NCI-H510A treated with DMSO at 0.1 percent for 48 hours (cell line): ENCODE measurements at regions not wholly inside any gene's neighbourhood (a gene's known extent, or its start where the extent isn't known, plus 50 kb on each side); places are given as distances from the start of the nearest gene placed in this dataset.

Source experiments
- DNase-seq: peaks from one replicate; lab custom pipeline; 2025; lab: John Stamatoyannopoulos, UW

DNA sequence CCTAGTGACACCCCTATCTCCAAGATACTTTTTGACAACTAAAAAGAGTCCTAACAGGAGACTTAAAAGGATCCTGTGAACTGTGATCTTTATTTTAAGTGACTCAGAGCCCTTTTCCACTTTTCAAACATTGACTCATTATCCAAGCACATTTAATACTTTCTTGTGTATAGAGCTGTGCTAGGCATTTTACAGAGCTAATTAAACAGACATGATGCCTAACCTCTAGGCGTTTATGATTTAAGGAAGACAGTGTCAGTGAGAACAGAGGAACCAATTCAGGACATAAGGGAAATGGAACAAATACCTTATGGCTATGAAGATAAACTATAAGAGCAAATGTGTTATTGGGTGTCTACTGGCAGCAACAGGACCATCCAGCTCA, 282.6 kb downstream of the TPBG start:
- no peak for DNase-seq

DNA sequence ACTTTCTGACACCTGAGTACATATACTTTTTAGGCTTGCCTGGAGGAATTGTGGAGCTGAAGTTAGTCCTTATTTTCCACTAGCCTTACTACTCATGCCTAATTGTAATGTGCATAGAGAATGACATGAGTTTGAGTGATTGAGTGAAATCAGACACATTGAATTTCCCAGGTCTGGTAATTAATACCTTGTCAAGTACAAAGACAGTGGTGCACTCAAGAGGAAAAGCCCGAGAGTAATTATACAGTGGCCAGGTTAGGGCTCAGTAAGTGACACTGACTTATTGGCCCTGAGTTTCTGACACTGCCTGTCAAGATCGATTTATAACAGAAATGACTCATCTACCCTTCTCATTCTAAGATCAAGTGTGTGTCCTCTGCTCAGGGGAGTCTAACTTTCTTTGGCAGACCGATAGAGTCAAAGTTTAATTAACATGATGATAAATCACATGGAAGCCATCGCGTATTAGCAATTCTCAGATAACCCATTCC, 288.3 kb downstream of the TPBG start:
- DNase-seq: no peak

DNA sequence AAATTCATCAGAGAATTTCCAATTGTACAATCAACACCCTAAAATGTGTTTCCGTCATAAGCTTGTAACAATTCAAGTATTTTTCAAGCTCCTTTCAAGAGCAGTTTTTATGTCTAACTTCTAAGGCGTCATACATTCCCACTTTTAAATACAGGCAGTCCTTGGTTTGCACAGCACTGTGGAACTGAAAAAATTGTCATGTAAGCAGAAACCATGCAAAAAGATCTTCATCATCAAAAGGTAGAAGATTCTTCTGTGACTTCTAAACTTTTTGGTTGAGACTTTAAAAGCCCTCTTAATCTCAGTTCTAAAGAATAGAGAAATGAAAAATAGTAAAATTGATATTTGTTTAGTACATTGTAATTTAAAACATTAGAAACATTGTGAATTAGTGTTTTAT, 315.6 kb downstream of the TPBG start:
- DNase-seq: no peak

DNA sequence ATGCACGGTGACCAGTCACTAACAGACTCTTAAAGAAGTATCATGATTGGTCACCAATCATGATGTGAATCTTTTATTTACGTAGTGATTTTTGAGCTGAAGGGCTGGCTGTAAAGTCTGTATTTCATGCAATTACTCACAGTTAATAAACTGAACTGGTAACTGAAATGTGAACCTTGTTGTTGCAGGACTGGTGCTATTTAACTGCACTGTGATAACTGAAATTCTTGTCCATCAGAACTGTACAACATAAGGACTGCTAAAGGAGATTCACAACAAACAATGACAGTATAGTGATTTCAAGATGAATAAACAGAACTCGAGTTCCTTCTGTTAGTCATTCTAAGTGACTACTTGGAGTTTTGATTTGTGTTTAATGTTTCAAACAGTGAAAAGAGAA, 316.6 kb downstream of the TPBG start:
- no peak for DNase-seq

DNA sequence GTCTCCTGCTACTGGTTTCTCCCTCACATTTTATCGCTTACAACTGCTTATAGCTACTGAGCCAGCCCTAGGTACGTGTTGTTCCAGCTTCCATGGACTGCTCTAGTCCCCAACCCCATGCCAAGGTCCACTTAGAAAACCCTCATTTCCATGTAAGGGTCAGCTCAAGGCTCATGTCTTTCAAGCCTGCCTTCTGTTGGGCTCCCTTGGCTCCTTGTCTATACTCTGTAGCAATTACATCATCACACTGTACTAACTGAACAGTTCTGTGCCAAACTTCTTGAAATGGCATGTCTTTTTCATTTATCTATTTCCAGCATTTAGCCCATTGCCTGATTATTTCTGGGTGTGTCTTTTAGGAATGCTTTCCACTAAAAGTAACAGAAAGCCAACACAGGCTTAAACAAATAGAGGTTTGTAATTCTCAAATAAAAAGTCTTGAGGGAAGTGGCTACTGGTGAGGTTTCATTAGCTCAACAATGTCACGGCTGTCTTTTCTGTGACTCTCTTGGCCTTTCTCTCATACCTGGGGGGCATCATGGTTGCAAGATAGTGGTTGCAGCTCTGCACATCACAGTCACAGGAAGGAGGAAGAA, 317.6 kb downstream of the TPBG start:
- DNase-seq: no peak

DNA sequence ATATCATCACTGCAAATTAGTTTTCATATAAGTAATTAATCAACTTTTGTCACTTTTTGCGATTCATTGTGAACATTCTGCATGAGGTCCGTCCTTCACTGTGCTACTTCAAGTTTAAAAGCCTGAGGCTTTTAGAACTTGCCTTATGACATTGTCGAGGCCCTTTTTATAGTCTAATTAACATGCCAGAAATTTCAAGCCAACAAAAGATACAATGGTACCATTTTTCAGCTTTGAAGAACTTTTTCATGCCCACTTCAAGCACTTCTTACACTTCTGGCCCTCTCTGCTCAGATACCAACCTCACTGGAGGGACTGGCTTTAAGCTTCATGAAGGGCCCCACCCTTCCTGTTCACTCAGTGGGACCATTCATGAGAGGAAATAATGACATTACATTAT, 323.1 kb downstream of the TPBG start:
- no peak for DNase-seq

DNA sequence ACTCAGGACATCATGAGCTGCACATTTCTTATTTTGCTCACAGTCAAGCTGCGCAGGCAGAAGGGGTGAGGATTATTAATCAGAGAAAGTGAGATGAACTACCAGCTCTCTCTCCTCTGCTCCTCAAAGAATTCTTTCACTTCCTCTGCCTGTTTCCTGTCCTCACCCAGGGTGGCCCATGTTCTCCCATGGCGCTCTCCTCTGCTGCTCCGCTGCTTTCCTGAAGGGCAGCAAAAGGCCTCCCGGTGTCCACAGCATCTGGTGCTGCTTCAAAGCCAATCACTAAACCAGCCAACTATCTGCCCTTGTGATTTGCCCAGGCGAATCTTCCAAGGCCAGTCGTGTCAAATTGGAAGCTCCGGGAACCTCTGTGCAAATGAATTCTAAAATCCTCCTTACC, 324.2 kb downstream of the TPBG start:
- no peak for DNase-seq

DNA sequence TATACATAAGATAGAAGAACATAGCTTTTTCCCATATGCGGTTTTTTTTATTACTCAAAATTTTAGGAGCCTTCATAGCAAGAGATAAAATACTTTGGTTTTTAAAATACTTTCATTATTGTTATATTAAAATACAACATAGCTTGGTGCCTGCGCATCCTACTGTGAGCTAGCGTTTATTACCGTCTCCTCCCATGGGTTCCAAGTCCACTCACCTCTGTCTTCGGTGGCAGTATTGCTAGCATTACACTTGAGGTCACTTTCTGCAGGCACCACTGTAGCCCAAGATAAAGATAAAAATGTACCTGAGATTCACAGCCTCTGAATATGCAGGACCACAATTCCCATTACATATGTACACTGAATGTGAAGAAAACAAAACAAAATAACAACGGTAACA, 326.7 kb downstream of the TPBG start:
- DNase-seq: no peak

DNA sequence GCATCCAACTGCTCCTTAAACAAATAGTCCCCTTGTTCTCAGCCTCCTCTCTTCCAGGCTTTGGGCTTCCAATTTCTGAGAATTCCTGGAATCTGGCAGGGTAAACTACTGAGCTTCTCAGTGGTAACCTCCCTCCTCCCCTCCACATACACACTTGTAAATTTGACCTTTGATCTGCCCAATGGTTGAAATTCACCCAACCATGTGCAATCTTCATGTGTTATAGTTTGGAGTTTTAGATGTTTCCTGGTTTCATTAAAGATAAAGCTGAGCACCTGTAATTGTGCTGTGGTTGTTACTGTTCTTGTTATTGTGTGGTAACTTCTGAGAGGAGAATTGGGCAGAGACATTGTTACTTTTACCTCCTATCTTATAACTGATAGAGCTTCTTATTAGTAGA, 328.4 kb downstream of the TPBG start:
- DNase-seq: no peak

DNA sequence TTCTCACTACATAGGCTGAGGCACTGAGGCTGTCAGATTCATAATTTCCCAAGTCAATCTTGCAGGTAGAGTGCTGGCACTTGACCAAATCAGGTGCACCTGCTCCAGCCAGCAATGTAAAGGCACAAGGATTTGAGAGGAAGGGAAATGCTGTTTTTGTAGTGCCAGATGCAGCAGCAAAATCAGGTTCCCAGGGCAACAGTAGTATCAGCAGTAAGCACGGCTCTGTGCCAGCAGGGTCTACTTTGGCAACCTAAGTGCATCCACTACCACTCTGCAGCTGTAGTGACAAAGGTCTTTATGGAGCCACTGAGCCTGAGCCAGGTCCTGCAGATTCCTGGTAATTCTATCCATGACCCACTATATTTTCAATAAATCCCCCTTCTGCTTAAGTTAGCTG, 329.5 kb downstream of the TPBG start:
- DNase-seq: peak; percentile 66

DNA sequence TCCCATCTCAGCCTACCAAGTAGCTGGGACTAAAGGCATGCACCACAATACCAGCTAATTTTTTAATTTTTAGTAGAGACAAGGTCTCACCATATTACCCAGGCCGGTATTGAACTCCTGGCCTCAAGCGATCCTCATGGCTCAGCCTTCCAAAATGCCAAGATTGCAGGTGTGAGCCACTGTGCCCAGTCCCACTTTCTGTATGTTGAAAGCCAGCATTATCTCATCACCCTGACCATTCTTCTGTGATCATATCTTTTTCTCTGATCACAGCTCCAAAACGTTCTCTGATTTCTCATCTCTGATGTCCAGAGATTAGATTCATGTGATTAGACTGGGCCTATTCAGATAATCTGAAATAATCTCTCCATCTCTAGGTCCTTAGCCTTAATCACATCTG, 337.7 kb downstream of the TPBG start:
- DNase-seq: no peak

DNA sequence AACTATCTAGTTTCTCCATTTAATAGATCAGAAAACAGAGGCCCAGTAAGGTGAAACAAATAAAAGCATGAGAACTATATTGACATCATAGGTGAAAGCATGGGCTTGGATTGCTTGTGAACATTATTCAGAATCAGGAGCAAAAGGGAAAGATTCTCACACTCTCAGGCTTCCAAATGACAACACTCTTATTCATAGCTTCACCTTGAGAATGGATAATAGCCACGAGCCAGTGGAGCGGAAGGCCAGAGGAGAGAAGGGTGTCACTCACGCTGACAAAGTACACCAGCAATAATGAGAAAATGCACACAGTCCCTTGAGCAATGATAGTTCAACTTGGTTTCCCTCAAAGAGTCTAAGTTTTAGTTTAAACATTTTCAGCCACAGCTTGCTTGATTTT, 339.0 kb downstream of the TPBG start:
- no peak for DNase-seq

DNA sequence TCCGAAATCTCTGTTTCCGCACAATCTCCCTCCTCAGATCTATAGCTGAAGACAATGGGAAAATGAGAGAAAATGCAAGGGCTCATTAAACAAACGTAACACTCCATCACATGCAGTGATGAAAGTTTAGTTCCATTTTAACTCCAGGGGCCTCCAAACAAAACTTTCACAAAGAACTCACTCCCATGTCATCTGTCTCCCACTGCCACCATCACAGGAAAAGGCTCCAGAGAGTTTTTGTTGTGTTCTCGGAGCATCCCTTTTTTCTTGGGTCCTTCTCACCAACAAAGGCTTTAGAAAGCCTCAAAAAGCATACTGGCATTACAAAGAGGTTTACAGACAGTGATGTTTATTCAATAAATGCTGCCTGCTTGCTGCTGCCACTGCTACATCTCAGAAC, 339.6 kb downstream of the TPBG start:
- DNase-seq: no peak

DNA sequence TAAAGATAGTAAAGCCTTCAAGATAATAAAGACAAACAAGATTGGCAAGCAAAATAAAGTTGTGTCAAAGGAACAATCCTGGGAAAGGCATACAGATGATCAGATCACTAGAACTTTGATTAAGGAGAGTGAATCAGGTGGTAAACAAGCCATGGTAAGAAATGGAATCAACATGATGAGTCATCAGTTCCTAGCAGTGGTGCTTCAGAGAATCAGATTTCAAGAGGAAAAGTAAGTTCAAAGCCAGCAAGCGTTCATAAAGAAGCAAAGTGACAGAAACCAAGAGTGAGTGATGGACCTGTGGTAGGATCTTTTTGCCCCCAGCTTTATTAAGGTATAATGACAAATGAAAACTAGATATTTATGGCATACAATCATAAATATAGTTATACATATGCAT, 340.4 kb downstream of the TPBG start:
- DNase-seq: no peak

DNA sequence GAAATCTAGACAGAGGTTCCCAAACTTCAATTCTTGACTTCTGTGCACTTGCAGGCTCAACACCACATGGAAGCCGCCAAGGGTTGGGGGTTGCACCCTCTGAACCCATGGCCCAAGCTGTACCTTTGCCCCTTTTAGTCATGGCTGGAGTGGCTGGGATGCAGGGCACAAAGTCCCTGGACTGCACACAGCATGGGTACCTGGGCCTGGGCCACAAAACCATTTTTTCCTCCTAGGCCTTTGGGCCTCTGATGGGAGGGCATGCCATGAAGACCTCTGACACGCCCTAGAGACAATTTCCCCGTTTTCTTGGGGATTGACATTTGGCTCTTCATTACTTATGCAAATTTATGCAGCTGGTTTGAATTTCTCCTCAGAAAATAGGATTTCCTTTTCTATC, 342.0 kb downstream of the TPBG start:
- DNase-seq: no peak

DNA sequence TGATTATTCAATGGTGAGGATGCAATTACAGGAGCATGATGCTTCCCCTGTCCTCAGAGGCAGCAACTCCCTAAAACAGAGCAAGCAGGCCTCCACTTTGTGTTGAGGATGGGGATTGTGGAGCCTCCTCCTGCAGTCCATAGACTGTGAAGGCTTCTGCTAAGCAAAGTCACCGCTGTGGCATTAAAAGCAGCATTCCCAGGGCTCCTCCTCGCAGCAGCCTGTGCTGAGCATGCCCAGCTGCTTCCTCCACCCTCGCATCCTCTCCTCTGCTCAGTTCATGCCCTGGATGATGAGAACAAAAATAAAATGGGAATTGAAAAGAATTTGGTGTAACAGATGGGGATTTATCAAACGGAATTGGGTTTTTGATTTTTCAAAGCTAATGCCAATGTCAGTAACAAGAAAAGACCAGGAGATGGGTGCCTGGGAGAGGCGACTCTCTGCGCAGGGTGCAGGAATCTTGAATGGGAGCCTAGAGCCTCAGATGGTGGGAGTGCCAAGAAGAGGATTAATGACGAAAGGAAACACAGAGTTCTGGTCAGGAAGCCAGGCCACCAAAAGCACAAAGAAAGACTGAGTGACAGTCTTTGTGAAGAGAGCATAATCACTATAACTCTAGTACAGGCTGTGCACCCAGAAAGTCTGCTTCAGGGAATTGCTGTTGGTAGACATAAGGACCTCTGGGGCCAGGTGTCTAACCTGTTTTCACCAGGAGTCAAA, 347.6 kb downstream of the TPBG start:
- DNase-seq: no peak

DNA sequence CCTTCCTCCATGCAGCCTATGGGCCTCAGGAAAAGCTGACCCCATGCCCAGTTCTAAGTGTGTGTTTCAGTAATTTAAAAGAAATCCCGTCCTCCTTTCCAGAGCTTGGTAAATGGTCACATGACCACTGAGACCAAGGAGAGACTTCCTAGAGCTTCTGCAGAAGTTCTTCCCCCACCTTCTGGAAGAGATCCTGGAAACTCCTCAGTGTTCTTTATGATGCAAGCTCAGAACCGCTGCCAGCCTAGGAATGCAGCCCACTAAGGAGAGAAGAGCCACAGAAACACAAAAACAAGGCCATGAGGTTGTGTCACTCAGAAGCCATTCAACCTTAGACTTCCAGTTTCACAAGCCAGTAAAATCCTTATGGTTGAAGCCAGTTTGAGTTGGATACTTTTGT, 348.4 kb downstream of the TPBG start:
- no peak for DNase-seq

DNA sequence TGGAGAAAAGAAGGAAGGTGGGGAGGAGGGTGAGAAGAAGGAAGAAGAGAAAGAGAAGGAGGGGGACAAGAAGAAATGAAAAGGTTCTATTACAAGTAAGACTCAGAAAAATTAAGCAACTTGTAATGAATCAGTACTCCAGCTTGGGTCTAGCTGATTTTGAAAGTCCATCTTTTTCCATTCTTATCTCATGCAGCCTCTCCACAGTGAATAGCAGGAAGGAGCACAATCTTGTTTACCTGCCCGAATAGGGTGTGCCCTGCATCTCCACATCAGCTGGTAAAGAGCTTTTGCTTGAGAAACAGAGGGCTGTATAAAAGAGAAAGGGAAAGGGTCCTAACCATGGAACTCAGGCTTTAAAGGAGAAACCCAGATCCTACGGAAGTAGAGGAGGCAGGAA, 348.8 kb downstream of the TPBG start:
- DNase-seq: no peak

DNA sequence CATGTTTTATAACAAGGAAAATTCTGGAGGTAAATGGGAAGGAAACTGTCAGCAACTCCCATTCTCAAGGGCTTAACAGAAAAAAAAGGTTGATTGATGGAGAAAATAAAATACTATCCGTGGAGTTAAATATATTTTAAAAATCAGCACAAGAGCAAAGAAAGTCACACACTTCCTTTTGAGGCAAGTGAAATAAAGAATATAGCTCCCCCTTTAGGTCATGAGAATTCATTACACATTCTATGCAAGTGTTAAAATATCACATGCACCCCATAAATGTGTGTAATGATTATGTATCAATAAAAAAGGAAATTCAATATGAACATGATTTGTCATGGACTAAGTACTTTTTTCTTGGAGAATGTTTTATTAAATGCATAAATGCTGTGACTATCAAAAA, 349.2 kb downstream of the TPBG start:
- no peak for DNase-seq

DNA sequence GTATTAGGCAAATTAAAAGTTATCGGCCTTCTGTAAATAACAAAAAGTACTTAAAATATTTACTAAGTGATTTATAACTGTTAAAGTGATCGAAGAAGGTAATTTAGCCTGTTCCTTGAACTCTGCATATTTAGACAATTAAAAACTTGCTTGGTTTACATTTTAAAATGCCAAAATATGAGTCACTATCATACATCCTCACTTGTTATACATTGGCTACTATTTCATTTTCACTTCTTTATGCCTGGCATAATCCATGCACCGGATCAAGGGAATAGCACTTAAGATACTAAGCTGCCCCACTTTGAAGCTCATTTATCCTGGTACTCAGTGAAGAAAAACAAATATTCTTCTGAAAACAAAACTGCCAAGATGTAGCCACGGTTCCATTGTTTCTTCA, 344.6 kb downstream of the UBE3D start:
- no peak for DNase-seq

DNA sequence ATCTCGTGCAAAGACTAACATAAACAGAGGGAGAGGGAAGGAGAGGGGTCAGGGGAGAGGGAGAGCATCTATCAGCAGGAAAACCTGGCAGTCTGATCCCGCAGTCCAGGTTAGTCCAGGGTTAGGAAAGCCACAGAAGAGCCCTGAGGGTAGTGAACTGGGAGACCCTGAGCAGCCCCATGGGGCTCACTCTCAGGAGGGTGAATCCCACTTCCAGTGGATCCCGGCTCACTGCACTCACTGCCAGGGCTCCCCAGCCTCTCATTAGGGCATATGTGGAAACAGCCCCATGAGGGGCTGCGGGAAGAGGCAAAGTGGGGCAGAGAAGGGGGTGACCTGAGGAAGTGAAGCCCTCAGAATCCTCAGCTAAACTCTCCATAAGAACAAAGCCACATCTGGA, 329.9 kb downstream of the UBE3D start:
- no peak for DNase-seq

DNA sequence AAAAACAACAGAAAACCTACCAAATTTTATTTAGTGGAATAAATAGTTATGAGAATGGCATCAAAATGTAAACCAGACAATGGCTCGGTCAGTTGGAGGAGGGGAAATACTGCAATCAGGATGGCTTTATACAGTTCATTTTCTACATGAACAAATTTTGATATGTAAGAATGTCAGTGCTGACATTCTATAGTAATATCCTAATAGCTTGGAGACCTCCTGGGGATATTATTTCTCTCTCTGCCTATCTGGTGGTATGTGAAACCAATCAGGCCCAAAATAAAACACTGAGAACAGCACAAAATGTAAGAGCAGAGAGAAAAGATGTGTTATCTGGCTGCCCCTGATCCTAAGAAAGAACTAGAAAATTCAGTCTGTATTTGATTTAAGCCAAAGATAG, 327.7 kb downstream of the UBE3D start:
- no peak for DNase-seq

DNA sequence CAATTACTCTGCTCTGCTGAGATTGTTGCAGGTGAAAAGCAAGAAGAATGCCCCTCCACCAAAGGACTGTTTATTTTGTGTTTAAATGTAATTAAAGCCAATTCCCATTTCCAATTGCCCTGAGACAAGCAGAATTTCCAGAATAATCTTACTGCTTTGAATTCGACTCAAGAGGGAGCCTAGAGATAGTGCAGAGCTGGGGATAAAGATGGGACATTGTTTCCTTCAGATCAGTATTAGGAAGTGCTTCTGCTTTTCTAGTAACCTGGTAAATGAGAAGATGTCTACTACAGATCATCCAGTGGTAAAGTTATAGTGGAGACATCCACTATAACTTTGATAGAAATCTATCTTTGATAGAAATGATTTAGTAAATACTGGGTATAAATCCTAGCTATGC, 326.9 kb downstream of the UBE3D start:
- no peak for DNase-seq

DNA sequence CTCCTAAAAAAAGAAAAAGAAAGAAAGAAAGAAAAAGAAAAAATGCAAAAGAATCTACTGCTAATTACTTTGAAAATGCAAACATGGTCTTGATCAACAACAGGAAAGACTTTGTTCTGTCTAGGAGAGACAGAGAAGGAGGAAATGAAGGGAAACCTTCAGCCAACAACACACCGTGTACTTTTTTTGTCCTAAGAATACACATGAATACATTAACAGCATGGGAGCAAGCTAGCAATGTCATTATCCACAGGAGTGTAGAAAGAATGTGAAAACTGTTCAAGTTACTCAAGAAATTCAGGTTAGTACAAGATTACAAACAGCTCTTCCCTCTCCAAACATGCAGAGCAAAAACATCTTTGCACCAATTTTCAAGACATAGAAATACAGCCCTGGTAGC, 326.3 kb downstream of the UBE3D start:
- no peak for DNase-seq
